ENCODE measurements at regions not wholly inside any gene's neighbourhood (a gene's known extent, or its start where the extent isn't known, plus 50 kb on each side); places are given as distances from the start of the nearest gene placed in this dataset.
"Not testable (repeated sequence)": the region's sequence is repeated elsewhere in the genome, so short reads cannot be mapped to it uniquely, and the experiment has no call there.

DNA sequence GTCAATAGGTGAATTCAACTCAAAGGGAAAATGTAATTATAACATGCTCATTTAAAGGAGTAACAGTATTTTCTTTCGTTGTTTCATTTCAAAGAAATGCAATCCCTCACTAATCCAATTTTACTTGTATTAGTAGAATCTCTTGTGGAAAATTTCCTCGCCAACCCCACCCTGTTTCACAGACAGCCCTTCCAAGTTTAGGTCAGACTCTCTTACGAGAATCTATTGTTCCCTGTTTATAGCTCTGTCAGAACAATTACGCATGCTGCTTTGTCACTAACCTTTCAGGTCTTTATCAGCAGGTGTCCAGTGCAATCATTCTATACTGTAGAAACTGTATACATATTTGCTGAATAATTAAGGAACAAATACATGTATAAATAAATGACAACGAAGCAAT is 657.8 kb upstream of the LINC00305 start:
- Mint-ChIP-seq H3K4me3 (no peak overlapping the region), H3K27me3 (no peaks in the 10 kb centered on the region), H3K27ac (no peak overlapping the region), H3K9me3 (no peaks in the 10 kb centered on the region), H3K4me1 (no peaks in the 10 kb centered on the region), H3K36me3 (no peaks in the 10 kb centered on the region)

GRCh38 chr18:64806232-64806631 is 657.3 kb upstream of the LINC00305 start:
- H3K4me1 Mint-ChIP-seq, result no peaks in the 10 kb centered on the region
- H3K36me3 Mint-ChIP-seq, result no peaks in the 10 kb centered on the region
- H3K4me3 Mint-ChIP-seq, result no peak overlapping the region
- H3K27ac Mint-ChIP-seq, result no peak overlapping the region
- no peaks in the 10 kb centered on the region for H3K9me3 Mint-ChIP-seq
- H3K27me3 Mint-ChIP-seq, result no peaks in the 10 kb centered on the region

DNA sequence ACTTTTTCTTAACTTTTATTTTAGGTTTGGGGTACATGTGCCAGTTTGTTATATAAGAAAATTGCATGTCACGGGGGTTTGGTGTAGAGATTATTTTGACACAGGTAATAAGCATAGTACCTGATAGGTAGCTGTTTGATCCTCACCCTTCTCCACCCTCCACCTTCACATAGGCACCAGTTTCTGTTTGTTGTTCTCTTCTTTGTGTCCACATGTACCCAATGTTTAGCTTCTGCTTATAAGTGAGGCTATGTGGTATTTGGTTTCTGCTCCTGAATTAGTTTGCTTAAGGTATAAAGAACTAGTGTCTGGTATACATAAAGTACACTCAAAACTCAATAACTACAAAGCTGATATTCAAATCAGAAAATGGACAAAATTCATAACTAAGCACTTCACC is 654.6 kb upstream of the LINC00305 start:
- H3K27me3 Mint-ChIP-seq, result no peaks in the 10 kb centered on the region

DNA sequence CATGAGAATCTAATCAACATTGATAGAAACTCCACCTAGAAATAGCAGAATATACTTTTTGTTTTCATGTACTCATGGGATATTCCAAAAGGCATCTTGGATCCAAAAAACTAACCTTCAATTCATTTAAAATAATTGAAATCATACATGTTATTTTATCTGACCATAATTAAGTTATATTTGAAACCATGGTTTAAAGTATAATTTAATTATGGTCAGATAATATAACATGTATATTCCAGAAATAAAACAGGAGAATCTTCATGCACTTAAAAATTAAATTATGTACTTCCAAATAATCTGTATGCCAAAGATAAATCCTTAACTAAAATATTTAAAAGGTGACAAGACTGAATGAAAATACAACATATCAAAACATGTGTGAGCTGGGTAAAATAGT is 651.3 kb upstream of the LINC00305 start:
- Mint-ChIP-seq H3K4me3 (no peak overlapping the region), H3K4me1 (no peaks in the 10 kb centered on the region), H3K27me3 (no peaks in the 10 kb centered on the region), H3K9me3 (no peaks in the 10 kb centered on the region), H3K27ac (no peak overlapping the region), H3K36me3 (no peaks in the 10 kb centered on the region)

More for the DNA sequence above, 654.6 kb upstream of the LINC00305 start:
- Mint-ChIP-seq H3K4me1 (no peaks in the 10 kb centered on the region), H3K9me3 (no peaks in the 10 kb centered on the region), H3K36me3 (no peaks in the 10 kb centered on the region), H3K27ac (no peak overlapping the region), H3K4me3 (no peak overlapping the region)

- Mint-ChIP-seq H3K27ac (no peak overlapping the region), H3K4me3 (no peak overlapping the region), H3K9me3 (no peaks in the 10 kb centered on the region), H3K36me3 (no peaks in the 10 kb centered on the region), H3K4me1 (no peaks in the 10 kb centered on the region), H3K27me3 (no peaks in the 10 kb centered on the region)
These were observed 650.5 kb upstream of the LINC00305 start for GRCh38 chr18:64799376-64799775.

GRCh38 chr18:64791236-64791635 is 642.3 kb upstream of the LINC00305 start:
- Mint-ChIP-seq H3K4me3 (no peak overlapping the region), H3K9me3 (peaks cover 5% of the 10 kb centered on the region), H3K36me3 (no peaks in the 10 kb centered on the region), H3K27ac (no peak overlapping the region), H3K4me1 (no peaks in the 10 kb centered on the region), H3K27me3 (no peaks in the 10 kb centered on the region)

GRCh38 chr18:64785686-64786085 is 636.8 kb upstream of the LINC00305 start:
- no peaks in the 10 kb centered on the region for H3K27me3 Mint-ChIP-seq
- no peak overlapping the region for H3K4me3 Mint-ChIP-seq
- peaks cover 3% of the 10 kb centered on the region for H3K9me3 Mint-ChIP-seq
- no peaks in the 10 kb centered on the region for H3K36me3 Mint-ChIP-seq
- H3K4me1 Mint-ChIP-seq, result no peaks in the 10 kb centered on the region
- no peak overlapping the region for H3K27ac Mint-ChIP-seq

DNA sequence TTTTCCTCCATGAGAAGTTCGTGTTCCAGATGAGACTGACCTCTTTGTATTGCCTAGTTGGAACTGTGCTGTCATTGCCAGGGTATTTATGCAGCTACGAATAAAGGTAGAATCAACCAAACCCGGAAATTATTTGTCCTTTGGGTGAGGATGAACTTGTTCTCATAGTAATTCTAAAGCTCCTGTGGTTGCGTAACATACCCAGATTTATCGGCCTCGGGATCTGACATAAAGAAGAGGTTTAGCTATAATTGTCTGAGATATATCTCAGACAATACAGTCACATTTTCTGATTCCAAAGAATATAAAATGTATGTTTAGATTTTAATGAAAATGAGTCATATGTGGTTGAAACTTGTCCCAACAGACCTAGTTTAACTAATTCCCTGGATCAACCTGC is 628.7 kb upstream of the LINC00305 start:
- no peak overlapping the region for H3K4me3 Mint-ChIP-seq
- no peaks in the 10 kb centered on the region for H3K27me3 Mint-ChIP-seq
- no peaks in the 10 kb centered on the region for H3K36me3 Mint-ChIP-seq

DNA sequence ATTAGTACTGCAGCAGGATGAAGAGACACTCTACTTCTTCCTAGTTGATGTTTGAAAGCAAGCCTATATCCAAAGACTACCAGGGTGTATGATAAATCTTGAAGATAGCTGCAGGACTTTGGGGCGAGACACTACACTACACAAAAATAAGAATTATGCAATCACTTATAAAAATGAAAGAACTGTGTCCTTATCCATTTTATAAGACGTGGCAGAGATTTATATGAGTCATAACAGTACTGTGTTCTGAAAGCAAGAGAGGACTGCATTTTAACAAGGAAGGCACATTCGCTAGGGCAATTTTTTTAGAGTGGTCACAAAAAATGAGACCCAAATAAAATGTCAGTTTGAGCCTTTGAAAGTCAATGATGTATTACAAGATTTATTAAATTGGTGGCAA is 617.0 kb upstream of the LINC00305 start:
- H3K4me3 Mint-ChIP-seq, result no peak overlapping the region

More for the DNA sequence above, 628.7 kb upstream of the LINC00305 start:
- H3K9me3 Mint-ChIP-seq, result peaks cover 6% of the 10 kb centered on the region
- no peaks in the 10 kb centered on the region for H3K4me1 Mint-ChIP-seq
- no peak overlapping the region for H3K27ac Mint-ChIP-seq

DNA sequence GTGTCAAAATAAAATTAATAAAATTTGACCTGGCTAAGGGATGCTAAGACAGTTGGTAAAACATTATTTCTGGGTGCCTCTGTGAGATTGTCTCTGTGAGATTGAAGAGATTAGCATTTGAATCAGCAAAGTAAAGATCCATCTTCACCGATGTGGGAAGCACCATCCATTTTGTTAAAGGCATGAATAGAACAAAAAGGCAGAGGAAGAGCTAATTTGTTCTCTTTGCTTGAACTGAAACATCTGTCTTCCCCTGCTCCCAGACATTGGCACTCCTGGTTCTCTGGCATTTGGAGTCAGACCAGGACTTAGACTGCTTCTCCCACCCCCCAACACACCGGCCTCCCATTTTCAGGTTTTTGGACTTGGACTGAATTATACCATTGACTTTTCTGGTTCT is 603.8 kb upstream of the LINC00305 start:
- Mint-ChIP-seq H3K27me3 (no peaks in the 10 kb centered on the region), H3K4me1 (no peaks in the 10 kb centered on the region), H3K4me3 (no peak overlapping the region), H3K36me3 (no peaks in the 10 kb centered on the region), H3K27ac (no peak overlapping the region), H3K9me3 (peaks cover 5% of the 10 kb centered on the region)

More for the DNA sequence above, 617.0 kb upstream of the LINC00305 start:
- Mint-ChIP-seq H3K27ac (no peak overlapping the region), H3K27me3 (no peaks in the 10 kb centered on the region), H3K4me1 (no peaks in the 10 kb centered on the region), H3K36me3 (no peaks in the 10 kb centered on the region), H3K9me3 (peaks cover 13% of the 10 kb centered on the region)

GRCh38 chr18:64749884-64750283 is 601.0 kb upstream of the LINC00305 start:
- Mint-ChIP-seq H3K27ac (no peak overlapping the region), H3K4me3 (no peak overlapping the region), H3K36me3 (no peaks in the 10 kb centered on the region), H3K27me3 (no peaks in the 10 kb centered on the region), H3K9me3 (peaks cover 5% of the 10 kb centered on the region), H3K4me1 (no peaks in the 10 kb centered on the region)

DNA sequence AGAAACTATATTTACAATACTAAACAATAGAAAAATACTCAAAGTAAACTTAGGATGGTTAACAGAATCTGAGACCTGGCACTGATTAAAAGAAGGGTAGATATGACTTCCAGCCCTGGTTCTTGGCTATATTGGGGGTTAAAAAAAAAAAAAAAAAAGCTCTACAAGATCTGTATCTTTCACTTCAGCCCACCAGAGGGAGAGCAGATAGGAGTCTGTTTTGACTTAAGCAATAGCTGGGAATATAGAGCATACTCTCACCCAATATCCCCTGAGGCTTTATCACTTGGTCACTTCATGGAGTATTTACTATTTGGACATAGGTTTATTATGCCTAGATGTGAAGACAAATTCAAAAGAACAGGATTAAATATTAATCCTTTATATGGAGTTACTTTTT is 598.9 kb upstream of the LINC00305 start:
- H3K9me3 Mint-ChIP-seq, result peaks cover 5% of the 10 kb centered on the region
- H3K36me3 Mint-ChIP-seq, result no peaks in the 10 kb centered on the region
- no peaks in the 10 kb centered on the region for H3K4me1 Mint-ChIP-seq
- no peak overlapping the region for H3K27ac Mint-ChIP-seq
- no peaks in the 10 kb centered on the region for H3K27me3 Mint-ChIP-seq
- H3K4me3 Mint-ChIP-seq, result no peak overlapping the region

DNA sequence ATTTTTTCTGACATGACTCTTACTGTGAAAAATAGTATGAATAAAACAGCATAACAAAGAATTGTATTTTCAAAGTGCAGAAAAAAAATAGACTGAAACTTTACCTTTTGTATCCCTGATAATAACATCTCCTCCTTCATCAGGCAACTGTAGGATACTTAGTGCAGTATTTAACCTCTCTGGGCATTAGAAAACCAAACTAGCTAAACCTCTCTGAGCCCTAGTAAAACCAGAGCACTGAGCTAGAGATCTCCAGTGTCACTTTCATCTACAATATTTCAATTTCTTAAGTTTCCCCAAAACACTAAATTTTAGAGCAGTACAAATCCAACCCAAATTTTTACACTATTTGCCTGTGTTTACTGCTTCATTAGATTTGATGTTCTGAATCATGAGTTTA is 594.0 kb upstream of the LINC00305 start:
- H3K4me1 Mint-ChIP-seq, result no peaks in the 10 kb centered on the region
- H3K36me3 Mint-ChIP-seq, result no peaks in the 10 kb centered on the region
- H3K27me3 Mint-ChIP-seq, result no peaks in the 10 kb centered on the region
- no peak overlapping the region for H3K27ac Mint-ChIP-seq
- H3K4me3 Mint-ChIP-seq, result no peak overlapping the region
- H3K9me3 Mint-ChIP-seq, result no peaks in the 10 kb centered on the region

DNA sequence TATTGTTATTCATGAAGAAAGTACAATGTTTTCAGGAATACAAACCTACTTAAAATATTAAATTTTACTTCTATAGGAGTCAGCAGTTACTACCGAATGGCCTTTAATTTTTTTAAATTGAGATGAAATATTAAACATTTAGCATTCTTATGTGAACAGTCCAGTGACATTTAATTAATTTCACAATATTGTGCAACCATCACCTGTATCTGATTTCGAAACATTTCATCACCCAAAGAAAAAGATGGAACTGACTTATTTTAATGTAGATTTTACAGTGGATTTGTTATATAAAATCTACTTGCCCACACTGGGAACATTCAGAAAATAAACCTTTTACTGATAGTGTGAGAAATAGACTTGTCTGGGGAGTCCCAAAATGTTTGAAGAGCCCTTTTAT is 585.2 kb upstream of the LINC00305 start:
- H3K27me3 Mint-ChIP-seq, result no peaks in the 10 kb centered on the region
- no peak overlapping the region for H3K27ac Mint-ChIP-seq
- no peak overlapping the region for H3K4me3 Mint-ChIP-seq
- H3K9me3 Mint-ChIP-seq, result no peaks in the 10 kb centered on the region
- no peaks in the 10 kb centered on the region for H3K36me3 Mint-ChIP-seq
- no peaks in the 10 kb centered on the region for H3K4me1 Mint-ChIP-seq

- H3K27ac Mint-ChIP-seq, H3K9me3 Mint-ChIP-seq, H3K4me3 Mint-ChIP-seq, H3K27me3 Mint-ChIP-seq, H3K36me3 Mint-ChIP-seq, H3K4me1 Mint-ChIP-seq: not testable (repeated sequence)
These were observed 576.8 kb upstream of the LINC00305 start for GRCh38 chr18:64725657-64726056.

GRCh38 chr18:64720781-64721464 is 572.0 kb upstream of the LINC00305 start:
- H3K4me1 Mint-ChIP-seq, result no peaks in the 10 kb centered on the region
- no peaks in the 10 kb centered on the region for H3K9me3 Mint-ChIP-seq

DNA sequence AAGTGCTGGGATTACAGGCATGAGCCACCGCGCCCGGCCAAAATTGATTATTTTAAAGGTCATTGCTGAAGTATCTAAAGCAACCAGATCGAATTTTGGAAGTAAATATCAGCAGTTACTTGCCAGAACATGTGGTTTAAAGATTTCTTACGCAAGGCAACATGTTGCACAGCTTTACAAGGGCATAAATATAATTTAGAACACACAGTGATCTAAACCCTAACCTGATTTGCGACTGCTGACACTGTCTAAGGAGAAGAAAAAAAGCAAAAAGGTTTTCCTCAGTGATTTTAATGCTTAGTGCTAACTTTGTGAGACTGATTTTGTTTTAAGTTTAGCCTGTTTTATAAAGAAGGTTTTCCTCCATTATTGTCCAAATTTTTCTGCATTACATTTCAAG is 569.9 kb upstream of the LINC00305 start:
- Mint-ChIP-seq H3K4me1 (no peaks in the 10 kb centered on the region), H3K36me3 (no peaks in the 10 kb centered on the region), H3K9me3 (no peaks in the 10 kb centered on the region), H3K27ac (no peak overlapping the region), H3K27me3 (no peaks in the 10 kb centered on the region), H3K4me3 (no peak overlapping the region)

More at GRCh38 chr18:64720781-64721464, 572.0 kb upstream of the LINC00305 start:
- Mint-ChIP-seq H3K27ac (no peak overlapping the region), H3K4me3 (no peak overlapping the region), H3K27me3 (no peaks in the 10 kb centered on the region), H3K36me3 (no peaks in the 10 kb centered on the region)
